ENCODE measurements at regions not wholly inside any gene's neighbourhood (a gene's known extent, or its start where the extent isn't known, plus 50 kb on each side); places are given as distances from the start of the nearest gene placed in this dataset.

- Histone ChIP-seq H3K27ac (no peak overlapping the region), H3K36me3 (no peaks in the 10 kb centered on the region), H3K27me3 (no peaks in the 10 kb centered on the region), H3K4me3 (replicated peaks in 1 of 3) (no peak overlapping the region), H3K4me1 (no peaks in the 10 kb centered on the region), H3K9me3 (no peaks in the 10 kb centered on the region)
- WGBS, 2 donors = 68 to 70% methylated on average over 2 of the region's 2 CpGs
- intact Hi-C loops (cut with DNase I) = no loop called here
- TF ChIP-seq POLR2A (IDR thresholded peaks at IDR 0.05) (no peak), CTCF (IDR thresholded peaks at IDR 0.05) (no peak)
- DNase-seq = peak; percentile 28 to 30
Observed at GRCh38 chr3:40914475-40914874, 284.8 kb upstream of the CTNNB1 start.

- DNase-seq = no peak
- Histone ChIP-seq H3K4me1 (no peaks in the 10 kb centered on the region), H3K36me3 (no peaks in the 10 kb centered on the region), H3K27me3 (no peaks in the 10 kb centered on the region), H3K27ac (no peak overlapping the region), H3K9me3 (no peaks in the 10 kb centered on the region), H3K4me3 (replicated peaks in 1 of 3) (no peak overlapping the region)
- TF ChIP-seq CTCF (IDR thresholded peaks at IDR 0.05) (no peak), POLR2A (IDR thresholded peaks at IDR 0.05) (no peak)
- 88 to 95% methylated on average over 6 of the region's 6 CpGs for WGBS, 2 donors
- intact Hi-C loops (cut with DNase I) = no loop called here
Observed at GRCh38 chr3:40915346-40915865, 283.9 kb upstream of the CTNNB1 start.

GRCh38 chr3:40920041-40920440, 279.3 kb upstream of the CTNNB1 start:
- no peaks in the 10 kb centered on the region for H3K27me3 ChIP-seq

GRCh38 chr3:40921251-40921650, 278.1 kb upstream of the CTNNB1 start:
- intact Hi-C loops (cut with DNase I) = no loop called here
- TF ChIP-seq POLR2A (IDR thresholded peaks at IDR 0.05) = no peak
- no peak for TF ChIP-seq CTCF (IDR thresholded peaks at IDR 0.05)

More at GRCh38 chr3:40920041-40920440, 279.3 kb upstream of the CTNNB1 start:
- no peak for DNase-seq
- H3K27ac ChIP-seq = no peak overlapping the region
- intact Hi-C loops (cut with DNase I) = no loop called here
- 81 to 86% methylated on average over 2 of the region's 2 CpGs for WGBS, 2 donors
- TF ChIP-seq POLR2A (IDR thresholded peaks at IDR 0.05) = no peak
- TF ChIP-seq CTCF (IDR thresholded peaks at IDR 0.05) = no peak
- H3K4me3 ChIP-seq (replicated peaks in 1 of 3) = no peak overlapping the region
- H3K4me1 ChIP-seq = peaks cover 12 to 13% of the 10 kb centered on the region in 2 donors
- no peaks in the 10 kb centered on the region for H3K9me3 ChIP-seq
- no peaks in the 10 kb centered on the region for H3K36me3 ChIP-seq

GRCh38 chr3:40923143-40923542, 276.2 kb upstream of the CTNNB1 start:
- Histone ChIP-seq H3K9me3 (no peaks in the 10 kb centered on the region), H3K4me3 (replicated peaks in 1 of 3) (no peak overlapping the region), H3K36me3 (no peaks in the 10 kb centered on the region), H3K27me3 (no peaks in the 10 kb centered on the region), H3K4me1 (peaks cover 12 to 16% of the 10 kb centered on the region in 2 donors), H3K27ac (no peak overlapping the region)
- DNase-seq = no peak
- WGBS, 2 donors = 92 to 93% methylated on average over 4 of the region's 4 CpGs
- no peak for TF ChIP-seq POLR2A (IDR thresholded peaks at IDR 0.05)
- no peak for TF ChIP-seq CTCF (IDR thresholded peaks at IDR 0.05)
- intact Hi-C loops (cut with DNase I) = no loop called here

More at GRCh38 chr3:40921251-40921650, 278.1 kb upstream of the CTNNB1 start:
- Histone ChIP-seq H3K9me3 (no peaks in the 10 kb centered on the region), H3K4me1 (peaks cover 12 to 16% of the 10 kb centered on the region in 2 donors), H3K36me3 (no peaks in the 10 kb centered on the region), H3K27me3 (no peaks in the 10 kb centered on the region), H3K4me3 (replicated peaks in 1 of 3) (no peak overlapping the region), H3K27ac (no peak overlapping the region)
- WGBS, 2 donors = 82 to 92% methylated on average over 3 of the region's 3 CpGs
- DNase-seq = no peak

Measured in thyroid gland (tissue), 4 donors.